ENCODE measurements at regions not wholly inside any gene's neighbourhood (a gene's known extent, or its start where the extent isn't known, plus 50 kb on each side); places are given as distances from the start of the nearest gene placed in this dataset.
A peak's percentile ranks its signal among the peaks of the same experiment; 100 is the strongest.

DNA sequence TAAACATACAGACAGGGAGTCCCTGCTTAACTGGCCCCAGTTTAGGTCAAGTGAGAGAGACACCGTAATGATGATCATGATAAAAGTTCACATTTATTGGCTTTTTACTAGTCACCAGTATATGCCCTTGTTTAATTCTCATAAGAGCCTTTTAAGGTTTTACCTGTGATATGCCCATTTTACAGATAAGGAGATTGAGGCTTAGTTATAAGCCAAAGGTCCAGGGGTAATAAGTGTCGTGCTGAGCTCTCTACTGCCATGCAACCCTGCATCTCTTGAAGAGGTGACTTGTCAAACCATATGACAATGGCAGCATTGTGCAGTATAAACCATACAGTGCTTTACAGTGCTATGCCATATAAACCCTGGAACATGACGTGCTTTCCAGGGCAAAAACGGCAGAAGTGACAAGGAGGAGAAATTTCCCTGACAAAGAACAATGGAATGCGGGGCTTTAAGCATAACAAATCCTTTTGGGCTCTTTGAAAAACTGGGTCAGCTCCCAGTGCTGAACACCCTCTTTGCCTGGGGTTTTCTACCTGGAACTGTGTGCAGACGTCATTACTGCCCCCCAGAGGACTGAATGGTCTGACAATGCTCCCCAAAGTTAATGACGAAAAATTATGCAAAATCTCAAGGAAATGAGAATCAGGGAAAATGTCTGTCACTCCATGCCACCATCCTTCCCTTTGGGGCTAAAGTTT is 59.7 kb upstream of the C14orf132 start:
- TF ChIP-seq, protein P1, sequence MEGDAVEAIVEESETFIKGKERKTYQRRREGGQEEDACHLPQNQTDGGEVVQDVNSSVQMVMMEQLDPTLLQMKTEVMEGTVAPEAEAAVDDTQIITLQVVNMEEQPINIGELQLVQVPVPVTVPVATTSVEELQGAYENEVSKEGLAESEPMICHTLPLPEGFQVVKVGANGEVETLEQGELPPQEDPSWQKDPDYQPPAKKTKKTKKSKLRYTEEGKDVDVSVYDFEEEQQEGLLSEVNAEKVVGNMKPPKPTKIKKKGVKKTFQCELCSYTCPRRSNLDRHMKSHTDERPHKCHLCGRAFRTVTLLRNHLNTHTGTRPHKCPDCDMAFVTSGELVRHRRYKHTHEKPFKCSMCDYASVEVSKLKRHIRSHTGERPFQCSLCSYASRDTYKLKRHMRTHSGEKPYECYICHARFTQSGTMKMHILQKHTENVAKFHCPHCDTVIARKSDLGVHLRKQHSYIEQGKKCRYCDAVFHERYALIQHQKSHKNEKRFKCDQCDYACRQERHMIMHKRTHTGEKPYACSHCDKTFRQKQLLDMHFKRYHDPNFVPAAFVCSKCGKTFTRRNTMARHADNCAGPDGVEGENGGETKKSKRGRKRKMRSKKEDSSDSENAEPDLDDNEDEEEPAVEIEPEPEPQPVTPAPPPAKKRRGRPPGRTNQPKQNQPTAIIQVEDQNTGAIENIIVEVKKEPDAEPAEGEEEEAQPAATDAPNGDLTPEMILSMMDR (IDR thresholded peaks at IDR 0.05) = peak; percentile 55; the same call in 1 of the 2 replicates
- DNase-seq = no peak
- Mint-ChIP-seq H3K27me3 (ENCODE audit: insufficient read depth) (peaks cover 3% of the 10 kb centered on the region), H3K4me3 (no peak overlapping the region), H3K9me3 (no peaks in the 10 kb centered on the region), H3K27ac (no peak overlapping the region), H3K4me1 (ENCODE audit: low read depth) (no peaks in the 10 kb centered on the region), H3K36me3 (ENCODE audit: low read depth) (no peaks in the 10 kb centered on the region)

DNA sequence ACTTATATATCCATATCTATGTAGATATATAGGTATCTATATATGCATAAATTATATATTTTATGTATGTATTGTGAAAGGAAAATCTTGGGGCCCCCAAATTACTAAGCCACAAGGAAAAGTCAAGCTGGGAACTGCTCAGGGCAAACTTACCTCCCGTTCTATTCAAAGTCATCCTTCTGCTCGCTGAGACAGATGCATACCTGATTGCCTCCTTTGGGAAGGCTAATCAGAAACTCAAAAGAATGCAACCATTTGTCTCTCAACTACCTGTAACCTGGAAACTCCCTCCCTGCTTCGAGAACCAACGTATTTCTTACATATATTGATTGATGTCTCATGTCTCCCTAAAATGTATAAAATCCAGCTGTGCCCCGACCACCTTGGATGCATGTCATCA is 58.8 kb upstream of the C14orf132 start:
- Mint-ChIP-seq H3K4me1 (ENCODE audit: low read depth) (no peaks in the 10 kb centered on the region), H3K27ac (no peak overlapping the region), H3K9me3 (no peaks in the 10 kb centered on the region), H3K27me3 (ENCODE audit: insufficient read depth) (peaks cover under 1% of the 10 kb centered on the region; the same call in 1 of the 2 replicates), H3K4me3 (no peak overlapping the region), H3K36me3 (ENCODE audit: low read depth) (no peaks in the 10 kb centered on the region)
- DNase-seq = no peak
- TF ChIP-seq, protein P1 (IDR thresholded peaks at IDR 0.05) = no peak

DNA sequence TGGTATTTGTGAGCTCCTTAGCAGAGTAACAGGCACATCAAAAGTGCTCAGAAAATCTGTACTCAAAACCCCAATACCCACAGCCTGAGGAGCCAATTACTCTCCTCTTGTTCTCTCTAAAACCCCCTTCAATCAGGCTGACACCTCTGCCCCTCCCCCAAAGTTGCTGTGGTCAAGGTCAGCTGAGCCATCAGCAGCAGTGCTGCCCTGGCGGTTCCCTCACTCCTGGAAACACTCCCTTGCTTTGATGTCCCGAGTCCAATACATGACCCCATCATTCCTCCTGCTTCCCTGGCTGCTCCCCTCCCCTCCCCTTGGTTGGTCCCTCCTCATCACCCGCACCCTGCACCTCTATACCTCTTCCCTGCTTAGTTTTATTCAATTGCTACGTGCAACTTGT is 57.2 kb upstream of the C14orf132 start:
- TF ChIP-seq, protein P1 (IDR thresholded peaks at IDR 0.05) = no peak
- DNase-seq = no peak
- H3K27me3 Mint-ChIP-seq (ENCODE audit: insufficient read depth) = no peaks in the 10 kb centered on the region; the same call in 1 of the 2 replicates

DNA sequence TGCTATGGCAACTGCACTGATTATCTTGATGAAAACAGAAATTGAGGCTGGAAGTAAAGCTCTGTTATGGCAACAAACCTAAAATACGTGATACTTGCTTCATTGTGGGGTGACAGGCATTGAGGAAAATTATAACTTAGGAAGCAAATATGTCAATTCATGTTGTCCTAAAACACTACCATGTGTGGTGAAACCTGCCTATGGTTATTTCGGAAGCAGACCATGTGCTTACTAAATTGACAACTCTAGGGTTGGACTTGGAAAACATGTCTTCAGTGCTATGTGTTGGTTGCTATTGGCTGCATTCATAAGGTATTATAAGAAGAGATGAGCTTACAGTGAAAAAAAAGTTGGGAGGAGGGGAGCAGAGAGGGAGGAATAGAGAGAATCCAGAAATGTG is 55.0 kb upstream of the C14orf132 start:
- peaks cover 3% of the 10 kb centered on the region; the same call in 1 of the 2 replicates for H3K27me3 Mint-ChIP-seq (ENCODE audit: insufficient read depth)
- TF ChIP-seq, protein P1 (IDR thresholded peaks at IDR 0.05) = no peak
- no peaks in the 10 kb centered on the region for H3K36me3 Mint-ChIP-seq (ENCODE audit: low read depth)
- H3K4me3 Mint-ChIP-seq = no peak overlapping the region
- H3K27ac Mint-ChIP-seq = no peak overlapping the region
- H3K9me3 Mint-ChIP-seq = no peaks in the 10 kb centered on the region
- no peak for DNase-seq
- no peaks in the 10 kb centered on the region for H3K4me1 Mint-ChIP-seq (ENCODE audit: low read depth)

More for the DNA sequence above, 57.2 kb upstream of the C14orf132 start:
- no peaks in the 10 kb centered on the region for H3K36me3 Mint-ChIP-seq (ENCODE audit: low read depth)
- no peaks in the 10 kb centered on the region for H3K9me3 Mint-ChIP-seq
- no peak overlapping the region for H3K27ac Mint-ChIP-seq
- no peaks in the 10 kb centered on the region for H3K4me1 Mint-ChIP-seq (ENCODE audit: low read depth)
- no peak overlapping the region for H3K4me3 Mint-ChIP-seq
